ENCODE measurements at regions not wholly inside any gene's neighbourhood (a gene's known extent, or its start where the extent isn't known, plus 50 kb on each side); places are given as distances from the start of the nearest gene placed in this dataset.

- H3K36me3 ChIP-seq (ENCODE audit: control insufficient read depth in 4 of 4, insufficient read depth in 4 of 4, low read length in 3 of 4): no peaks in the 10 kb centered on the region
- H3K4me1 ChIP-seq (ENCODE audit: control extremely low read depth in 1 of 4, control insufficient read depth in 4 of 4, insufficient read depth in 4 of 4, low read length in 3 of 4): no peaks in the 10 kb centered on the region
- 100% methylated on average over 9 of the region's 12 CpGs for WGBS (ENCODE audit: insufficient coverage)
- no peak for DNase-seq
- no peaks in the 10 kb centered on the region for H3K9me3 ChIP-seq (ENCODE audit: control extremely low read depth in 1 of 5, control insufficient read depth in 4 of 5, insufficient read depth in 2 of 5, low read depth in 1 of 5, low read length in 4 of 5)
- CTCF ChIA-PET: no interaction called here
- peaks cover 0 to 2% (median 0%) of the 10 kb centered on the region in 5 experiments for H3K27me3 ChIP-seq (replicated peaks in 2 of 5; ENCODE audit: control insufficient read depth in 4 of 5, insufficient read depth in 5 of 5, low read length in 4 of 5)
- H3K4me3 ChIP-seq (ENCODE audit: control insufficient read depth in 1 of 7, extremely low read depth in 1 of 7, insufficient read depth in 4 of 7, low read depth in 2 of 7, low read length in 6 of 7): no peak overlapping the region
- H3K27ac ChIP-seq (ENCODE audit: insufficient read depth in 1 of 2, low read depth in 1 of 2, low read length in 2 of 2, poor library complexity in 1 of 2, severe bottlenecking in 2 of 2): no peak overlapping the region
- POLR2A ChIA-PET: no interaction called here
These were observed 391.8 kb downstream of the SAMD5 start for GRCh38 chr6:147900247-147900830.

- WGBS (ENCODE audit: insufficient coverage): 93% methylated on average over 3 of the region's 4 CpGs
- CTCF ChIA-PET: no interaction called here
- Histone ChIP-seq H3K36me3 (ENCODE audit: control insufficient read depth in 4 of 4, insufficient read depth in 4 of 4, low read length in 3 of 4) (no peaks in the 10 kb centered on the region), H3K27ac (ENCODE audit: insufficient read depth in 1 of 2, low read depth in 1 of 2, low read length in 2 of 2, poor library complexity in 1 of 2, severe bottlenecking in 2 of 2) (no peak overlapping the region), H3K4me1 (ENCODE audit: control extremely low read depth in 1 of 4, control insufficient read depth in 4 of 4, insufficient read depth in 4 of 4, low read length in 3 of 4) (no peaks in the 10 kb centered on the region), H3K4me3 (ENCODE audit: control insufficient read depth in 1 of 7, extremely low read depth in 1 of 7, insufficient read depth in 4 of 7, low read depth in 2 of 7, low read length in 6 of 7) (no peak overlapping the region), H3K27me3 (replicated peaks in 2 of 5; ENCODE audit: control insufficient read depth in 4 of 5, insufficient read depth in 5 of 5, low read length in 4 of 5) (no peaks in the 10 kb centered on the region), H3K9me3 (ENCODE audit: control extremely low read depth in 1 of 5, control insufficient read depth in 4 of 5, insufficient read depth in 2 of 5, low read depth in 1 of 5, low read length in 4 of 5) (no peaks in the 10 kb centered on the region)
- no peak for DNase-seq
- POLR2A ChIA-PET: no interaction called here
These were observed 394.8 kb downstream of the SAMD5 start for GRCh38 chr6:147903321-147903720.

DNA sequence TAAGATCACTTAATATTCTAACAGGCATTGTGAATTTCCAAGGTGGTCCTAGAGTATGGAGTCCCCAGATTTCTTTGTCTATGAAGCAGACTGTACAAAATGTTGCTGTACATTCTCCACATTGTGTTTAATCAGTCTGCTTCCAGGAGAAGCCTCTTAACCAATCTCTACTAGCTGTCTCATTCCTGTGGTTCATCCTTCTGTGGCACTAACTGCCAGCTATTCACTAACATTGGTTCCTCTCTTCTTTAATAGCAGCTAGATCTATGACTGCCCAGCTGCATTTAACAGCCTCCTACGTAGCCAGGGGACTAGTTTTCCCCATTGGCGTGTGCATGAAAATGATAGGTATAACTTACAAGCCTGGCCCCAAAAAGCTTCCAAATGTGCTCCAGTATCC, 395.4 kb downstream of the SAMD5 start:
- Histone ChIP-seq H3K27ac (ENCODE audit: insufficient read depth in 1 of 2, low read depth in 1 of 2, low read length in 2 of 2, poor library complexity in 1 of 2, severe bottlenecking in 2 of 2) (no peak overlapping the region), H3K4me1 (ENCODE audit: control extremely low read depth in 1 of 4, control insufficient read depth in 4 of 4, insufficient read depth in 4 of 4, low read length in 3 of 4) (no peaks in the 10 kb centered on the region), H3K36me3 (ENCODE audit: control insufficient read depth in 4 of 4, insufficient read depth in 4 of 4, low read length in 3 of 4) (no peaks in the 10 kb centered on the region), H3K4me3 (ENCODE audit: control insufficient read depth in 1 of 7, extremely low read depth in 1 of 7, insufficient read depth in 4 of 7, low read depth in 2 of 7, low read length in 6 of 7) (no peak overlapping the region), H3K27me3 (replicated peaks in 2 of 5; ENCODE audit: control insufficient read depth in 4 of 5, insufficient read depth in 5 of 5, low read length in 4 of 5) (no peaks in the 10 kb centered on the region), H3K9me3 (ENCODE audit: control extremely low read depth in 1 of 5, control insufficient read depth in 4 of 5, insufficient read depth in 2 of 5, low read depth in 1 of 5, low read length in 4 of 5) (no peaks in the 10 kb centered on the region)
- DNase-seq: no peak
- 95% methylated on average over 2 of the region's 2 CpGs for WGBS (ENCODE audit: insufficient coverage)
- ChIA-PET CTCF (no interaction called here), POLR2A (no interaction called here)

DNA sequence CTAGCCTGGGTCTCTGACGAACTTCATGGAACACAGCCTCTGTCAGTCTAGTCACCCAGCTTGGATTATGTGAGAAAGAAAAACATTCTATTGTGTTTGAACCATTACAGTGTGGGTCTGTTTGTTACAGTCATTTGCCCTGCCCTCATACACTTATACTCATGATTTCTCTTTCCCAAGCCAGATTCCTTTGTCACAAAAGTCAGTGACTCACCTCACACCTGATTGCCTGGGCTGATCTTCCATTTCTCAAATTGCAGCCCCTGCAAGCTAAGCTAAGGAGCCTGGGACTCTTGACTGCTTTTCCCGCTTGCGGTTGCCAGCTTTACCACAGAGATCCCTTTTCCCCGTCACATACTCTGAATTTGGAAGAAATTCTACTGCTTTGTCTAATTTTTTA, 395.9 kb downstream of the SAMD5 start:
- Histone ChIP-seq H3K4me1 (ENCODE audit: control extremely low read depth in 1 of 4, control insufficient read depth in 4 of 4, insufficient read depth in 4 of 4, low read length in 3 of 4) (no peaks in the 10 kb centered on the region), H3K27me3 (replicated peaks in 2 of 5; ENCODE audit: control insufficient read depth in 4 of 5, insufficient read depth in 5 of 5, low read length in 4 of 5) (no peaks in the 10 kb centered on the region), H3K27ac (ENCODE audit: insufficient read depth in 1 of 2, low read depth in 1 of 2, low read length in 2 of 2, poor library complexity in 1 of 2, severe bottlenecking in 2 of 2) (no peak overlapping the region), H3K9me3 (ENCODE audit: control extremely low read depth in 1 of 5, control insufficient read depth in 4 of 5, insufficient read depth in 2 of 5, low read depth in 1 of 5, low read length in 4 of 5) (no peaks in the 10 kb centered on the region), H3K36me3 (ENCODE audit: control insufficient read depth in 4 of 4, insufficient read depth in 4 of 4, low read length in 3 of 4) (no peaks in the 10 kb centered on the region), H3K4me3 (ENCODE audit: control insufficient read depth in 1 of 7, extremely low read depth in 1 of 7, insufficient read depth in 4 of 7, low read depth in 2 of 7, low read length in 6 of 7) (no peak overlapping the region)
- ChIA-PET POLR2A (no interaction called here), CTCF (no interaction called here)
- WGBS (ENCODE audit: insufficient coverage): 93% methylated on average over 2 of the region's 4 CpGs
- DNase-seq: no peak

DNA sequence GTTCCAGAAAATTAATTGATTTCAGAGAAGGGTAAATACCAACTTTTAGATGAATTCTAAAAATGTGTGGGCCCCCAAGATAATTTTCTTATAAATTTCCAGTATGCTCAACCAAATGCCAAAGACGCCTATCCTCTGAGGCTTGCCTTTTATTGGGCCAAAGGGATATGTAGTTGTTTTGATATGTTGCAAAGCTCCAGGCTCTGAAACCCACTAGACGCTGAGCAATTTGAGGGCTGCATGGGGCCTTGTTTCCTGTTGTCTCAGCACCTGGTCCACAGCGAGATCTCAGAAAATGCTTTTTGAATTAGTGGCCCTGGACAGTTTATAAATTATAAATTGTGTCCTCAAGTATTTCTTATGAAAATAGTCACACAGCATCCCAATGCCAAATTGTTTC, 397.2 kb downstream of the SAMD5 start:
- H3K36me3 ChIP-seq (ENCODE audit: control insufficient read depth in 4 of 4, insufficient read depth in 4 of 4, low read length in 3 of 4): no peaks in the 10 kb centered on the region
- no peaks in the 10 kb centered on the region for H3K4me1 ChIP-seq (ENCODE audit: control extremely low read depth in 1 of 4, control insufficient read depth in 4 of 4, insufficient read depth in 4 of 4, low read length in 3 of 4)
- no peaks in the 10 kb centered on the region for H3K27me3 ChIP-seq (replicated peaks in 2 of 5; ENCODE audit: control insufficient read depth in 4 of 5, insufficient read depth in 5 of 5, low read length in 4 of 5)
- no peak overlapping the region for H3K27ac ChIP-seq (ENCODE audit: insufficient read depth in 1 of 2, low read depth in 1 of 2, low read length in 2 of 2, poor library complexity in 1 of 2, severe bottlenecking in 2 of 2)
- no peak for DNase-seq
- no peak overlapping the region for H3K4me3 ChIP-seq (ENCODE audit: control insufficient read depth in 1 of 7, extremely low read depth in 1 of 7, insufficient read depth in 4 of 7, low read depth in 2 of 7, low read length in 6 of 7)
- WGBS (ENCODE audit: insufficient coverage): no CpG with 5 or more reads among the region's 3 CpGs
- ChIA-PET POLR2A (no interaction called here), CTCF (no interaction called here)
- no peaks in the 10 kb centered on the region for H3K9me3 ChIP-seq (ENCODE audit: control extremely low read depth in 1 of 5, control insufficient read depth in 4 of 5, insufficient read depth in 2 of 5, low read depth in 1 of 5, low read length in 4 of 5)

DNA sequence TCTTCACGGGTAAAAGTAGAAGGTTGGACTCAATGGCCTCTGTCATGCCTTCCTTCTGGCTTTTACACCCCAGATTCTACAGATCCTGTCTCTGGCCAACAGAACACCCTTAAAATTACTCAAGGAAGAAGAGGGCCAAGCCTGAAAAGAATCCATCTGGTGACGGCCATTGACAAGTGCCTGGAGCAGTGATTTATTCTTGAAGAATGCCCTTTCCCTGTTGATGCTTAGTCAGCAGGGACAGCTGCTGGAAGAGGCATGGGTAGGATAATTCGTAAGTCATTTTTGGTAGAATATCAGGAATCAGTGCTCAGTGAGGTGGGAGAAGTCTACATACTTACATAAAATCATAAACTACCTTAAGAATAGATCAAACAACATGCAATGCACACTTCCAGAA, 397.9 kb downstream of the SAMD5 start:
- Histone ChIP-seq H3K27me3 (replicated peaks in 2 of 5; ENCODE audit: control insufficient read depth in 4 of 5, insufficient read depth in 5 of 5, low read length in 4 of 5) (no peaks in the 10 kb centered on the region), H3K27ac (ENCODE audit: insufficient read depth in 1 of 2, low read depth in 1 of 2, low read length in 2 of 2, poor library complexity in 1 of 2, severe bottlenecking in 2 of 2) (no peak overlapping the region), H3K9me3 (ENCODE audit: control extremely low read depth in 1 of 5, control insufficient read depth in 4 of 5, insufficient read depth in 2 of 5, low read depth in 1 of 5, low read length in 4 of 5) (no peaks in the 10 kb centered on the region), H3K36me3 (ENCODE audit: control insufficient read depth in 4 of 4, insufficient read depth in 4 of 4, low read length in 3 of 4) (no peaks in the 10 kb centered on the region), H3K4me1 (ENCODE audit: control extremely low read depth in 1 of 4, control insufficient read depth in 4 of 4, insufficient read depth in 4 of 4, low read length in 3 of 4) (no peaks in the 10 kb centered on the region), H3K4me3 (ENCODE audit: control insufficient read depth in 1 of 7, extremely low read depth in 1 of 7, insufficient read depth in 4 of 7, low read depth in 2 of 7, low read length in 6 of 7) (no peak overlapping the region)
- ChIA-PET CTCF (no interaction called here), POLR2A (no interaction called here)
- WGBS (ENCODE audit: insufficient coverage): 100% methylated on average over 2 of the region's 3 CpGs
- DNase-seq: no peak

DNA sequence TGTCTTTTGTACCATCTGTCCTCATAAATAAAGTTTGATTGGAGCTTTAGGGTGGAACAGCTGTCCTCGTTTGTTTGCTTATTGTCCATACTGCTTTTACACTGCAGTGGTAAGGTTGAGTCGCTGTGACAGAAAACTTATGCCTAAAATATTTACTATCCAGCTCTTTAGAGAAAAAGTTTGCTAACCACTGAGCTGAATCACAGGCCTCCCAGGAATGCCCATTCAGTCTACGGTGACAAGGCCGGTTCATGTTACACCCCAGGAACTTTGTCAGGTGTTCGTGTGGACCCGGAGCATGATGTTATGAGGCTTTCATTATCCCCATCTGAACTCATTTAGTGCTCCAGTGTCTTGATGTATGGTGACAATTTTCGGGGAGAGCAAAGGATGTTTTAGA, 401.1 kb downstream of the SAMD5 start:
- Histone ChIP-seq H3K36me3 (ENCODE audit: control insufficient read depth in 4 of 4, insufficient read depth in 4 of 4, low read length in 3 of 4) (no peaks in the 10 kb centered on the region), H3K27ac (ENCODE audit: insufficient read depth in 1 of 2, low read depth in 1 of 2, low read length in 2 of 2, poor library complexity in 1 of 2, severe bottlenecking in 2 of 2) (no peak overlapping the region), H3K4me3 (ENCODE audit: control insufficient read depth in 1 of 7, extremely low read depth in 1 of 7, insufficient read depth in 4 of 7, low read depth in 2 of 7, low read length in 6 of 7) (no peak overlapping the region), H3K4me1 (ENCODE audit: control extremely low read depth in 1 of 4, control insufficient read depth in 4 of 4, insufficient read depth in 4 of 4, low read length in 3 of 4) (no peaks in the 10 kb centered on the region), H3K9me3 (ENCODE audit: control extremely low read depth in 1 of 5, control insufficient read depth in 4 of 5, insufficient read depth in 2 of 5, low read depth in 1 of 5, low read length in 4 of 5) (no peaks in the 10 kb centered on the region), H3K27me3 (replicated peaks in 2 of 5; ENCODE audit: control insufficient read depth in 4 of 5, insufficient read depth in 5 of 5, low read length in 4 of 5) (no peaks in the 10 kb centered on the region)
- ChIA-PET CTCF (no interaction called here), POLR2A (no interaction called here)
- 100% methylated on average over 1 of the region's 7 CpGs for WGBS (ENCODE audit: insufficient coverage)
- DNase-seq: no peak

Data from common myeloid progenitor, CD34-positive (primary cell).